ENCODE measurements at regions not wholly inside any gene's neighbourhood (a gene's known extent, or its start where the extent isn't known, plus 50 kb on each side); places are given as distances from the start of the nearest gene placed in this dataset.

- no peak for TF ChIP-seq EGR1 (IDR thresholded peaks at IDR 0.05)
- TF ChIP-seq TAF1 (IDR thresholded peaks at IDR 0.05; ENCODE audit: low read depth), result no peak
- TF ChIP-seq RAD21 (IDR thresholded peaks at IDR 0.05; ENCODE audit: low read depth), result no peak
- TF ChIP-seq EP300 (IDR thresholded peaks at IDR 0.05; ENCODE audit: borderline replicate concordance), result no peak
- no peak for TF ChIP-seq TEAD4 (IDR thresholded peaks at IDR 0.05)
- no peak for TF ChIP-seq ZBTB7A (IDR thresholded peaks at IDR 0.05; ENCODE audit: low read depth)
- no peak for TF ChIP-seq USF1 (IDR thresholded peaks at IDR 0.05)
- TF ChIP-seq TCF12 (IDR thresholded peaks at IDR 0.05; ENCODE audit: low read depth), result no peak
- no peak for TF ChIP-seq YY1 (IDR thresholded peaks at IDR 0.05; ENCODE audit: low read depth)
- no peak for TF ChIP-seq NFIC (IDR thresholded peaks at IDR 0.05)
- TF ChIP-seq REST (IDR thresholded peaks at IDR 0.05; ENCODE audit: low read depth), result no peak
- no peak for TF ChIP-seq MAX (IDR thresholded peaks at IDR 0.05)
- TF ChIP-seq CEBPB (IDR thresholded peaks at IDR 0.05), result no peak
- no peak for TF ChIP-seq CREB1 (IDR thresholded peaks at IDR 0.05; ENCODE audit: low read depth)
- no peak for TF ChIP-seq FOXM1 (IDR thresholded peaks at IDR 0.05; ENCODE audit: borderline replicate concordance, low read depth)
Measured at GRCh38 chr17:68706356-68706920, 105.3 kb upstream of the FAM20A start.

- TF ChIP-seq TEAD4 (IDR thresholded peaks at IDR 0.05) (no peak), REST (IDR thresholded peaks at IDR 0.05; ENCODE audit: low read depth) (peak; percentile 45; the same call in 1 of the 2 replicates), YY1 (IDR thresholded peaks at IDR 0.05; ENCODE audit: low read depth) (no peak), RAD21 (IDR thresholded peaks at IDR 0.05; ENCODE audit: low read depth) (no peak)
Measured at GRCh38 chr17:68705714-68706076, 104.5 kb upstream of the FAM20A start.

- TF ChIP-seq EP300 (IDR thresholded peaks at IDR 0.05; ENCODE audit: borderline replicate concordance), result no peak
- no peak for TF ChIP-seq EGR1 (IDR thresholded peaks at IDR 0.05)
- TF ChIP-seq YY1 (IDR thresholded peaks at IDR 0.05; ENCODE audit: low read depth), result no peak
- TF ChIP-seq FOXM1 (IDR thresholded peaks at IDR 0.05; ENCODE audit: borderline replicate concordance, low read depth), result no peak
- no peak for TF ChIP-seq TEAD4 (IDR thresholded peaks at IDR 0.05)
- no peak for TF ChIP-seq REST (IDR thresholded peaks at IDR 0.05; ENCODE audit: low read depth)
- no peak for TF ChIP-seq CREB1 (IDR thresholded peaks at IDR 0.05; ENCODE audit: low read depth)
- no peak for TF ChIP-seq MAX (IDR thresholded peaks at IDR 0.05)
- no peak for TF ChIP-seq CEBPB (IDR thresholded peaks at IDR 0.05)
- no peak for TF ChIP-seq TCF12 (IDR thresholded peaks at IDR 0.05; ENCODE audit: low read depth)
- no peak for TF ChIP-seq ZBTB7A (IDR thresholded peaks at IDR 0.05; ENCODE audit: low read depth)
- no peak for TF ChIP-seq RAD21 (IDR thresholded peaks at IDR 0.05; ENCODE audit: low read depth)
- no peak for TF ChIP-seq USF1 (IDR thresholded peaks at IDR 0.05)
Measured at GRCh38 chr17:68704871-68705713, 103.9 kb upstream of the FAM20A start.

- TF ChIP-seq YY1 (IDR thresholded peaks at IDR 0.05; ENCODE audit: low read depth) (no peak), TEAD4 (IDR thresholded peaks at IDR 0.05) (no peak), REST (IDR thresholded peaks at IDR 0.05; ENCODE audit: low read depth) (no peak), CEBPB (IDR thresholded peaks at IDR 0.05) (no peak), MAX (IDR thresholded peaks at IDR 0.05) (no peak), TCF12 (IDR thresholded peaks at IDR 0.05; ENCODE audit: low read depth) (no peak), RAD21 (IDR thresholded peaks at IDR 0.05; ENCODE audit: low read depth) (no peak), TAF1 (IDR thresholded peaks at IDR 0.05; ENCODE audit: low read depth) (no peak), USF1 (IDR thresholded peaks at IDR 0.05) (no peak), CREB1 (IDR thresholded peaks at IDR 0.05; ENCODE audit: low read depth) (no peak), EGR1 (IDR thresholded peaks at IDR 0.05) (no peak), FOXM1 (IDR thresholded peaks at IDR 0.05; ENCODE audit: borderline replicate concordance, low read depth) (no peak)
Measured at GRCh38 chr17:68701046-68701445, 99.9 kb upstream of the FAM20A start.

All from Ishikawa (cell line).